Sigmoid colon (tissue), 6 donors: ENCODE measurements at regions not wholly inside any gene's neighbourhood (a gene's known extent, or its start where the extent isn't known, plus 50 kb on each side); places are given as distances from the start of the nearest gene placed in this dataset.
"Not testable (repeated sequence)": the region's sequence is repeated elsewhere in the genome, so short reads cannot be mapped to it uniquely, and the experiment has no call there.

Source experiments
- DNase-seq: peaks from one replicate; pipeline ENCODE4 v3.0.0-alpha.2; 2019
- H3K27ac ChIP-seq, 4 donors: fragments of 200-600 bp; sonication (generic); one replicate each; pipeline ENCODE4 v1.5.1; 2016 to 2019; ENCODE audit warnings: mild to moderate bottlenecking in 1 of 4
- H3K27me3 ChIP-seq, 3 donors: fragments of 200-600 bp; sonication (generic); one replicate each; pipeline ENCODE4 v1.5.1; 2019; ENCODE audit warnings: mild to moderate bottlenecking in 1 of 3
- H3K36me3 ChIP-seq, 4 donors: fragments of 200-600 bp; sonication (generic); one replicate each; pipeline ENCODE4 v1.5.1; 2016 to 2019
- H3K4me1 ChIP-seq, 4 donors: fragments of 200-600 bp; sonication (generic); one replicate each; pipeline ENCODE4 v1.5.1; 2017 to 2019
- H3K4me3 ChIP-seq, 4 donors: fragments of 200-600 bp; sonication (generic); one replicate each; pipeline ENCODE4 v1.5.1; 2017 to 2019; ENCODE audit warnings: mild to moderate bottlenecking in 2 of 4, moderate library complexity in 1 of 4
- H3K9me3 ChIP-seq, 4 donors: fragments of 200-600 bp in 3 of 4; sonication (generic) in 3 of 4; one replicate each; pipeline versions ENCODE4 v1.5.1 to v1.6.1; 2013 to 2019
- EP300 ChIP-seq, 4 donors: sonication (generic); formaldehyde crosslinking; IDR thresholded peaks; one replicate each; pipeline ENCODE4 v1.6.1; 2017; ENCODE audit warnings: antibody characterized with exemption in 4 of 4
- POLR2A ChIP-seq, 2 donors: fragments of 450-650 bp; IDR thresholded peaks; one replicate each; pipeline ENCODE4 v1.6.1; 2016; ENCODE audit warnings: antibody characterized with exemption in 2 of 2, mild to moderate bottlenecking in 2 of 2, moderate library complexity in 2 of 2
- POLR2AphosphoS5 ChIP-seq, 4 donors: sonication (generic); formaldehyde crosslinking; IDR thresholded peaks; one replicate each; pipeline ENCODE4 v1.6.1; 2017; ENCODE audit warnings: antibody characterized with exemption in 4 of 4
- WGBS, 2 donors: extraction: QIAGEN DNeasy Blood & Tissue Kit; methylation state at CpG; one replicate each; pipeline ENCODE4 v1.1.7; 2013; 5-methylcytosine and 5-hydroxymethylcytosine counted together
- intact Hi-C: fragments of 100-400 bp; cut with DNase I; formaldehyde crosslinking; loops from one replicate; pipeline ENCODE4 v1.15.1; 2023
- TF ChIP-seq, protein P1 (sequence below), 4 experiments: fragments of 450-650 bp in 3 of 4; fragments of 200-600 bp in 1 of 4; IDR thresholded peaks; one replicate each; pipeline ENCODE4 v1.5.1; 2016 to 2019; ENCODE audit warnings: antibody characterized with exemption in 4 of 4, mild to moderate bottlenecking in 3 of 4, moderate library complexity in 2 of 4
- donor health status: healthy with polysubstance abuse.
- donor health status: healthy.

DNA sequence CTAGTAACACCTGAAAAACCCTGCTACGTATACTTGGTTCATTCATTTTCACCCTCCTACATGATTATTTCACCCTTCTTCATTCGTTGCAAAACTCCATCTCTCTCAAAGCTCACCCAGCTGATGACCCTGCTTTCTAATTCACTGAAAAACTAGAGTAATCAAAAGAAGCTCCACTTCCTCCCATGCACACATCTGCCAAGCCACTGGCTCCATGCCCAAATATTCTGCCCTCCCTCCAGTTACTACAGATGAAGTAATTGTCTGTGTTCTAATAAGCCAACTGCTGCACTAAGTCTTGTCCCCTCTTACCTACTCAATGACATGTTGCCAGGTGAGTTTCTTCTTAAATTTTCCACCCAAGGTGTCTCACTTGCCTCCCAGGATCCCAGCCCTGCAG is 96.9 kb upstream of the CCDC71L start:
- H3K27me3 ChIP-seq, result no peaks in the 10 kb centered on the region
- H3K9me3 ChIP-seq, result no peaks in the 10 kb centered on the region
- TF ChIP-seq EP300 (IDR thresholded peaks at IDR 0.05), result no peak
- TF ChIP-seq POLR2AphosphoS5 (IDR thresholded peaks at IDR 0.05), result no peak
- no peak for TF ChIP-seq POLR2A (IDR thresholded peaks at IDR 0.05)
- TF ChIP-seq, protein P1, sequence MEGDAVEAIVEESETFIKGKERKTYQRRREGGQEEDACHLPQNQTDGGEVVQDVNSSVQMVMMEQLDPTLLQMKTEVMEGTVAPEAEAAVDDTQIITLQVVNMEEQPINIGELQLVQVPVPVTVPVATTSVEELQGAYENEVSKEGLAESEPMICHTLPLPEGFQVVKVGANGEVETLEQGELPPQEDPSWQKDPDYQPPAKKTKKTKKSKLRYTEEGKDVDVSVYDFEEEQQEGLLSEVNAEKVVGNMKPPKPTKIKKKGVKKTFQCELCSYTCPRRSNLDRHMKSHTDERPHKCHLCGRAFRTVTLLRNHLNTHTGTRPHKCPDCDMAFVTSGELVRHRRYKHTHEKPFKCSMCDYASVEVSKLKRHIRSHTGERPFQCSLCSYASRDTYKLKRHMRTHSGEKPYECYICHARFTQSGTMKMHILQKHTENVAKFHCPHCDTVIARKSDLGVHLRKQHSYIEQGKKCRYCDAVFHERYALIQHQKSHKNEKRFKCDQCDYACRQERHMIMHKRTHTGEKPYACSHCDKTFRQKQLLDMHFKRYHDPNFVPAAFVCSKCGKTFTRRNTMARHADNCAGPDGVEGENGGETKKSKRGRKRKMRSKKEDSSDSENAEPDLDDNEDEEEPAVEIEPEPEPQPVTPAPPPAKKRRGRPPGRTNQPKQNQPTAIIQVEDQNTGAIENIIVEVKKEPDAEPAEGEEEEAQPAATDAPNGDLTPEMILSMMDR (IDR thresholded peaks at IDR 0.05), result no peak
- no peak overlapping the region for H3K27ac ChIP-seq
- no peaks in the 10 kb centered on the region for H3K36me3 ChIP-seq
- no peak overlapping the region for H3K4me3 ChIP-seq
- WGBS, 2 donors, result 38 to 67% methylated on average over 2 of the region's 2 CpGs
- no peaks in the 10 kb centered on the region for H3K4me1 ChIP-seq
- intact Hi-C loops, result no loop called here
- DNase-seq, result peak; percentile 73

DNA sequence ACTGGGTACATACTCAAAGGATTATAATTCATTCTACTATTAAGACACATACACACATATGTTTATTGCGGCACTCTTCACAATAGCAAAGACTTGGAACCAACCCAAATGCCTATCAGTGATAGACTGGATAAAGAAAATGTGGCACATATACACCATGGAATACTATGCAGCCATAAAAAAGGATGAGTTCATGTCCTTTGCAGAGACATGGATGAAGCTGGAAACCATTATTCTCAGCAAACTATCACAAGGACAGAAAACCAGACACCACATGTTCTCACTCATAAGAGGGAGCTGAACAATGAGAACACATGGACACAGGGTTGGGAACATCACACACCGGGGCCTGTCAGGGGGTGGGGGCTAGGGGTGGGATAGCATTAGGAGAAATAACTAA is 101.9 kb upstream of the CCDC71L start:
- peaks cover 0 to 13% (median under 1%) of the 10 kb centered on the region in 4 donors for H3K4me1 ChIP-seq
- 94 to 98% methylated on average over 2 of the region's 2 CpGs for WGBS, 2 donors
- H3K9me3 ChIP-seq, H3K4me3 ChIP-seq, DNase-seq, H3K27ac ChIP-seq, H3K27me3 ChIP-seq, intact Hi-C loops, H3K36me3 ChIP-seq: not testable (repeated sequence)

DNA sequence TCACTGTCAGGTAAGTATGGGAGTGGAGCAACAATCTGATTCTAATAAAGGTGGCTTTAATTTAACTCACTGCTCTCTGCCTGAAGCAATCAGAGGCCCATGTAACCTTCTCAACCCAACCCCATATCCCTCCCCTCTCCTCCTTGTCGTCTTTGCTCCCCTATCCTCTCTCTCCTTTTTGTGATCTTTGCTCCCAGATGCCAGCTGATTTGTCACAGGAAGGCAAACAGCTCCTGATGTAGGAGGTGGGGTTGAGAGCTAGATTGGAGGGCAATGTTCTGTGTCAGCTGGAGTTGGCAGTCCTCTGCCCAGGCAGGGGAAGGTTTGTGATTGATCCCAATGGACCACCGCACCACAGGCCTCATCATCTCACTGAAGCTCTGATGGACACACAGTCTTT is 101.4 kb upstream of the PIK3CG start:
- Histone ChIP-seq H3K4me1 (peaks cover 0 to 22% (median 5%) of the 10 kb centered on the region in 4 donors), H3K4me3 (no peak overlapping the region), H3K36me3 (no peaks in the 10 kb centered on the region), H3K9me3 (no peaks in the 10 kb centered on the region), H3K27me3 (no peaks in the 10 kb centered on the region), H3K27ac (no peak overlapping the region)
- DNase-seq, result no peak
- intact Hi-C loops, result no loop called here
- 54 to 85% methylated on average over 2 of the region's 2 CpGs for WGBS, 2 donors
- no peak for TF ChIP-seq POLR2AphosphoS5 (IDR thresholded peaks at IDR 0.05)
- TF ChIP-seq EP300 (IDR thresholded peaks at IDR 0.05), result no peak
- TF ChIP-seq, protein P1 (IDR thresholded peaks at IDR 0.05), result no peak
- TF ChIP-seq POLR2A (IDR thresholded peaks at IDR 0.05), result no peak

DNA sequence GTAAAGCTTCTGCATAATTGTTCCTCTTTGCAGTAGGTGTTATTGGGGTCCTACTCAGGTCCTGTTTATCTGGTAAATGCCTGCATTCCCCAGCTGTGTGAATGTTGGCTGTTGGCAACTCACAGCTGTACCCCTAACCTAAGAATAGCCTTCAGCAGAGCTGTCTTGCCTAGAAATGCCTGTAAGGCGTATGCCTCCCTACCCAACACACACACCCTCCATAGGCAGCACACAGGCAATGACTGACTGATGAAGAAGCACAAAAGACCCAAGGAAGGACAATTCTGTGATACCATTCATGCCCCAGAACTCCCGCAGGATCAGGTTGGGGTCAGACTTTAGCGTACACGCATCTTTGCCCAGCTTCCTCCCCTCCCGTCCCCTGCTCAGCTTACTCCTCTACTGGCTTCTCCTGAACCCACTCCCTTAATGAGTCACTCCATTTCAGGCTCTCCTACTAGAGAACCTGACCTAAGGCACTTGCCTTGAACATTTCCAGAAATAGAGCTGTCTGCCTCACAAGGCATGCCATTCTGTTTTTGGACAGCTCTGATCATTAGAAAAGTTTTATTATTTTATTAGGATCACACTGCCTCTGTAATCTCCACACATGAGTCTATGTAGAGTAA is 99.2 kb upstream of the PIK3CG start:
- Histone ChIP-seq H3K27ac (no peak overlapping the region), H3K4me1 (peaks cover 0 to 32% (median 5%) of the 10 kb centered on the region in 4 donors), H3K4me3 (no peak overlapping the region), H3K9me3 (no peaks in the 10 kb centered on the region), H3K36me3 (no peaks in the 10 kb centered on the region), H3K27me3 (no peaks in the 10 kb centered on the region)
- intact Hi-C loops, result no loop called here
- 95 to 97% methylated on average over 5 of the region's 5 CpGs for WGBS, 2 donors
- TF ChIP-seq EP300 (IDR thresholded peaks at IDR 0.05) (no peak), POLR2A (IDR thresholded peaks at IDR 0.05) (no peak), POLR2AphosphoS5 (IDR thresholded peaks at IDR 0.05) (no peak)
- TF ChIP-seq, protein P1 (IDR thresholded peaks at IDR 0.05), result no peak
- no peak for DNase-seq

DNA sequence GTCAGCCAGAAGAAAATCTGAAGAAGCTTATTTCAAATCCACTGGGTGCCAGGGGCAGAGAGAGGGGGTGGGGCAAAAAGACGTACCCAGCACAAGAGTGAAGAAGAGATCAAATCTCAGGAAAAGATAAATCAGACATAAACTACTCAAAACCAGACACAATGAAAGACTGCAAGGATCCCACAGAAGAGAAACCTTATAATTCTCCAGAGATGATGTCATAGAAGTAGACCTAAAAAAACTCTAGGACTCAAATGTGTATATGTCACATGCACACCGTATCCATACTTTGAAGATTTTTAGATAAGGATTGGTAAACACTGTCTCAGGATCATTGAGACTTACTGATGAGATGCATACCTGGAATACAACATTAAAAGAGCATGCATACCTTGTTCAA is 98.5 kb upstream of the PIK3CG start:
- WGBS, 2 donors, result 77 to 78% methylated on average over 2 of the region's 2 CpGs
- Histone ChIP-seq H3K4me1 (peaks cover 0 to 32% (median 5%) of the 10 kb centered on the region in 4 donors), H3K4me3 (no peak overlapping the region), H3K36me3 (no peaks in the 10 kb centered on the region), H3K9me3 (no peaks in the 10 kb centered on the region), H3K27me3 (no peaks in the 10 kb centered on the region), H3K27ac (no peak overlapping the region)
- no peak for DNase-seq
- no peak for TF ChIP-seq POLR2A (IDR thresholded peaks at IDR 0.05)
- no peak for TF ChIP-seq POLR2AphosphoS5 (IDR thresholded peaks at IDR 0.05)
- TF ChIP-seq EP300 (IDR thresholded peaks at IDR 0.05), result no peak
- TF ChIP-seq, protein P1 (IDR thresholded peaks at IDR 0.05), result no peak
- intact Hi-C loops, result no loop called here
